ENCODE measurements at regions not wholly inside any gene's neighbourhood (a gene's known extent, or its start where the extent isn't known, plus 50 kb on each side); places are given as distances from the start of the nearest gene placed in this dataset.
A peak's percentile ranks its signal among the peaks of the same experiment; 100 is the strongest.

GRCh38 chr21:28749536-28749935, 243.1 kb downstream of the LTN1 start:
- no peak for DNase-seq

- no peak for DNase-seq
These were observed 245.2 kb downstream of the LTN1 start for GRCh38 chr21:28747464-28747863.

- DNase-seq, result no peak
These were observed 246.5 kb downstream of the LTN1 start for GRCh38 chr21:28746166-28746565.

- DNase-seq, result peak; percentile 92
These were observed 247.3 kb downstream of the LTN1 start for GRCh38 chr21:28745131-28746016.

GRCh38 chr21:28743723-28744122, 249.0 kb downstream of the LTN1 start:
- no peak for DNase-seq

GRCh38 chr21:28742527-28742926, 250.2 kb downstream of the LTN1 start:
- DNase-seq, result peak; percentile 56

GRCh38 chr21:28740125-28740524, 252.6 kb downstream of the LTN1 start:
- DNase-seq, result no peak

GRCh38 chr21:28738882-28739281, 253.8 kb downstream of the LTN1 start:
- DNase-seq, result no peak

- no peak for DNase-seq
These were observed 254.3 kb downstream of the LTN1 start for GRCh38 chr21:28738420-28738704.

- DNase-seq, result peak; percentile 73
These were observed 254.8 kb downstream of the LTN1 start for GRCh38 chr21:28737674-28738419.

- no peak for DNase-seq
These were observed 258.0 kb downstream of the LTN1 start for GRCh38 chr21:28734522-28735175.

- DNase-seq, result no peak
These were observed 260.9 kb downstream of the LTN1 start for GRCh38 chr21:28731700-28732321.

GRCh38 chr21:28729887-28730286, 262.8 kb downstream of the LTN1 start:
- DNase-seq, result no peak

GRCh38 chr21:28727809-28728208, 264.9 kb downstream of the LTN1 start:
- DNase-seq, result no peak

- DNase-seq, result no peak
These were observed 267.3 kb downstream of the LTN1 start for GRCh38 chr21:28725396-28725795.

- DNase-seq, result no peak
These were observed 269.0 kb downstream of the LTN1 start for GRCh38 chr21:28723646-28724045.

GRCh38 chr21:28719723-28720122, 273.0 kb downstream of the LTN1 start:
- DNase-seq, result no peak

GRCh38 chr21:28714777-28715464, 277.8 kb downstream of the LTN1 start:
- peak; percentile 42 for DNase-seq

GRCh38 chr21:28712411-28712810, 280.3 kb downstream of the LTN1 start:
- DNase-seq, result no peak

- no peak for DNase-seq
These were observed 287.1 kb downstream of the LTN1 start for GRCh38 chr21:28705616-28706015.

GRCh38 chr21:28704746-28705145, 287.9 kb downstream of the LTN1 start:
- DNase-seq, result peak; percentile 83

GRCh38 chr21:28703861-28704260, 288.8 kb downstream of the LTN1 start:
- no peak for DNase-seq
